Ammon's horn (tissue), 1 donor: ENCODE measurements at regions not wholly inside any gene's neighbourhood (a gene's known extent, or its start where the extent isn't known, plus 50 kb on each side); places are given as distances from the start of the nearest gene placed in this dataset.
A peak's percentile ranks its signal among the peaks of the same experiment; 100 is the strongest.
"Not testable (repeated sequence)": the region's sequence is repeated elsewhere in the genome, so short reads cannot be mapped to it uniquely, and the experiment has no call there.

ENCODE experiments used
- DNase-seq: peaks from one replicate; pipeline ENCODE4 v3.0.0-alpha.2; 2016; ENCODE audit warnings: low spot score

- no peak for DNase-seq
Observed at GRCh38 chr6:3961581-3962215, 112.5 kb downstream of the FAM50B start.

GRCh38 chr6:3962291-3963280 lies 113.4 kb downstream of the FAM50B start:
- no peak for DNase-seq

GRCh38 chr6:3963426-3963825 lies 114.3 kb downstream of the FAM50B start:
- DNase-seq: no peak

GRCh38 chr6:3965071-3965718 lies 113.7 kb downstream of the FAM217A start:
- DNase-seq: no peak

- no peak for DNase-seq
Observed at GRCh38 chr6:3966426-3966825, 112.5 kb downstream of the FAM217A start.

GRCh38 chr6:3970097-3970496 lies 108.8 kb downstream of the FAM217A start:
- no peak for DNase-seq

- not testable (repeated sequence) for DNase-seq
Observed at GRCh38 chr6:3973152-3973551, 105.8 kb downstream of the FAM217A start.

- DNase-seq: peak; percentile 61
Observed at GRCh38 chr6:3977875-3978711, 100.8 kb downstream of the FAM217A start.

GRCh38 chr6:3978966-3979365 lies 100.0 kb downstream of the FAM217A start:
- DNase-seq: not testable (repeated sequence)

GRCh38 chr6:3981917-3982316 lies 97.0 kb downstream of the FAM217A start:
- no peak for DNase-seq

- no peak for DNase-seq
Observed at GRCh38 chr6:3983778-3984177, 95.2 kb downstream of the FAM217A start.

- no peak for DNase-seq
Observed at GRCh38 chr6:3984494-3984893, 94.4 kb downstream of the FAM217A start.

GRCh38 chr6:3986241-3986640 lies 92.7 kb downstream of the FAM217A start:
- DNase-seq: no peak

- no peak for DNase-seq
Observed at GRCh38 chr6:3987053-3987452, 91.9 kb downstream of the FAM217A start.

- no peak for DNase-seq
Observed at GRCh38 chr6:3987576-3987975, 91.4 kb downstream of the FAM217A start.

GRCh38 chr6:3990692-3991491 lies 88.0 kb downstream of the FAM217A start:
- peak; percentile 94 for DNase-seq

- no peak for DNase-seq
Observed at GRCh38 chr6:3991941-3992340, 87.0 kb downstream of the FAM217A start.

- DNase-seq: no peak
Observed at GRCh38 chr6:3996349-3996748, 82.6 kb downstream of the FAM217A start.

GRCh38 chr6:3997177-3997770 lies 81.7 kb downstream of the FAM217A start:
- peak; percentile 32 for DNase-seq
